HG03066 (cell line): ENCODE measurements at regions not wholly inside any gene's neighbourhood (a gene's known extent, or its start where the extent isn't known, plus 50 kb on each side); places are given as distances from the start of the nearest gene placed in this dataset.
"Not testable (repeated sequence)": the region's sequence is repeated elsewhere in the genome, so short reads cannot be mapped to it uniquely, and the experiment has no call there.

Experiments
- ATAC-seq: cut with Tn5 transposase; IDR thresholded peaks from one replicate; pipeline ENCODE4 v1.9.1; 2021; ENCODE audit warnings: low read depth; ENCODE audit not compliant: unreplicated experiment

DNA sequence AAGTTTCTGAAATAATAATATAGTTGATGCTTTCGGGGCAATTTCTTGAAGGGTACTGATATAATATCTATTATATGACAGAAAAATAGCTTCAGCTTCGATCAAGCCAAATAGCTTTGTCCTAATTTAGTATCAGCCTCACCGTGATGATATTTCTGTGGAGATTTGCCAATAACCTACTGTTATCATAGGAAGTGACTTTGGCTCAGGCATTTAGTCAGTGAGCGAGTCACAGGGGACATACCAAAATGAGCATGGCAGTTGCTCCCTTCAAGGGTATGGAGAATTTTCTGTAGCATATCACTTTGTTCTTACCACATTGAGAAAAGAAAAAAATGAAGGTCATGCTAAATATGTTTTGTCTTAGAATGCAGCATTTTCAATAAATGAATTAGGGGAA, 767.6 kb upstream of the SLITRK1 start:
- ATAC-seq: no peak

DNA sequence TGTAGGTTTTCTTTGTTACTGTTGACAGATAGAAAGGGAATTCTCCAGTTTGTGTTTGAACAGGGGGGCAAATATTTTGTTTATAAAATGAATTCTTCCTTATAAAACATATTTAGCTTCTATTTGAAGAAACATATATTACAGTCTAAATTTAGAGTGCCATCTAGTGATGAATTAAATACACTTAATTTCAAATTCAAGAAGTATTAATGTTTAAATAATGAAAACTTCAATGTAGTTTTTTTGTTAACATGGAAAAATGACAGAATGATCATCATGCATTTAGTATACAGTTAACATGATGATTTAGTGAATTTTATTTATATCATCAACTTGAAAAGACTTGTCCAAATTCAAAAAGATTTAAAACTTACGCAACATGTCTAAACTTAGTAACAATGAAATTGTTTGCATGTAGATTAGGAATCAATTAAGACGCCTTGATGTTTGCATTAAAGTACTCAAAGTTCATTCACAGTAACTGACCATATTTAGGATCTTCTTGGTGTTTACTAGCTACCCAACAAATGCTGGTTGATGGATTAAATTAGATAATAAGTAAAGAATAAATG, 765.9 kb upstream of the SLITRK1 start:
- ATAC-seq: no peak

GRCh38 chr13:84646957-84647356, 764.7 kb upstream of the SLITRK1 start:
- no peak for ATAC-seq

GRCh38 chr13:84645196-84646012, 763.1 kb upstream of the SLITRK1 start:
- no peak for ATAC-seq

DNA sequence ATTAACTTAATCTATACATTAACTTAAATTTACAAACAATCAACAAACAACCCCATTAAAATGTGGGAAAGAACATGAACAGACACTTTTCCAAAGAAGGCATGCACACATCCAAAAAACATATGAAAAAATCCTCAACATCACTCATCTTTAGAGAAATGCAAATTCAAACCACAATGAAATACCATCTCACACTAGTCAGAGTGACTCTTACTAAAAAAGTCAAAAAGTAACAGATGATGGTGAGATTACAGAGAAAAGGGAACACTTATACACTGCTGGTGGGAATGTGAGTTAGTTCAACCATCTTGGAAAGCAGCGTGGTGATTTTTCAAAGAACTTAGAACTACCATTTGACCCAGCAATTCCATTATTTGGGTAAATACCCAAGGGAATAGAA, 759.2 kb upstream of the SLITRK1 start:
- no peak for ATAC-seq

DNA sequence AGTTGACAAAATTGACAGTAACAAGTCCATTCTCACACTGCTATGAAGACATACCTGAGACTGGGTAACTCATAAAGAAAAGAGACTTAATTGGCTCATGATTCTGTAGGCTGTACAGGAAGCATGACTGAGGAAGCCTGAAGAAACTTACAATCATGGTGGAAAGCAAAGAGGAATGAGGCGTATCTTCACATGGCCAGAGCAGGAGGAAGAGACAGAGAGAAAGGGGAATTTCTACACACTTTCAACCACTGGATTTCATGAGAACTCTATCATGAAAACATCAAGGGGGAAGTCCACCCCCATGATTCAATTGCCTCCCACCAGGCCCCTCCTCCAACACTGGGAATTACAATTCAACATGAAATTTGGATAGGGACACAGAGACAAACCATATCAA, 758.4 kb upstream of the SLITRK1 start:
- ATAC-seq: no peak

DNA sequence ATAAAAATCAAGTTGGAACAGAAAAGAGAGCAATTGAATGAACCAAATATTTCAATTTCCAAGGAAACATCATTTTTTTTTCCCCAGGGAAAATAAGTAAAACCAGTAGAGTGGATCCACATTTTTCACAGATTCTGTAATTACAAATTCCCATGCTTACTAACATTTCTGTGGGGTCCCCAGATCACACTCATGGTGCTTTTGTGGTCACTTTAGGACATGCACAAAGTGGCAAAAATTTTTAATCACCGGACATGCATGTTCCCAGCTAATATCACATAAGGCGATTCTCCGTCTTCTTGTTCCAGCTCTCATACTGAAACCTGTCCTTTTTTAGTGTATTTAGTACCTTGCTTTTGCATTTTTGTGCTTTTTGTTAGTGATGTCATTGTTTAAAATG, 748.2 kb upstream of the SLITRK1 start:
- ATAC-seq: no peak

GRCh38 chr13:84616864-84617263, 734.6 kb upstream of the SLITRK1 start:
- no peak for ATAC-seq

GRCh38 chr13:84609716-84610115, 727.4 kb upstream of the SLITRK1 start:
- ATAC-seq: no peak

- ATAC-seq: no peak
Measured at GRCh38 chr13:84607261-84608013, 725.2 kb upstream of the SLITRK1 start.

GRCh38 chr13:84606616-84607015, 724.3 kb upstream of the SLITRK1 start:
- ATAC-seq: no peak

GRCh38 chr13:84605927-84606326, 723.7 kb upstream of the SLITRK1 start:
- no peak for ATAC-seq

DNA sequence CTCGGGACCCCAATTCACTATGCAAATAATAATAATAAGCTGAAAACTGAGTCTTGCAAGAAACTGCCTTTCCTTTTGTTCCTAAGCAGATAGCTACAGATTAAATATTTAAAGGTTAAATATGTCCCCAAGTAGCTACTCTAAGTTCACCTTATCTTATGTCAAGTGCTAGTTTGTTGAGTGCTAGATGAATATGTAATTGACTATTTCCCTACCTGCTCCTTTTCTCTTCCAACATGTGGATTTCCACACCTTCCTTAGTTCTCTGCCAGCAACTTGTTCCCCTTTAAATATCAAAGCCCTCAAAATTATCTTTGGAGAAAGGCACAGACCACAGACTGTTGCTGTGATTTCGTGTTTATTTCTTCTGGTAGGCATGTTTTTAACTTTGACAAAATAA, 709.2 kb upstream of the SLITRK1 start:
- ATAC-seq: no peak

DNA sequence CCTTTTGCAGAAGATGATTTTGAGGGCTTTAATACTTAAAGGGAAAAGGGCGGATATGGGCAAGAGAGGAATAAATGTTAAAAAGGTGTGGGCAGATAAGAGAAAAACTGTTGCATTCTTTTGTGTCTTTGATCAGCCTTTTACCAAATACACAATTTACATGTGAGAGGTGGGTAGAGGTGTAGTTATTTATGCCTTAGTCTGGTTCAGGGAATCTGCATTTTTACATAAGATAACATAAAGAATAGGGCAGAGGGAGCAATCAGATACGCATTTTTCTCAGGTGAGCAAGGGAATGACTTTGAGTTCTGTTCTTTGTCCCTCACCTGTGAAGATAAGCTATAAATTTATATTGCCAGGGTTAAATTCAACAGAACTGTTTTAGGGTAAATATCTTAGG, 708.4 kb upstream of the SLITRK1 start:
- no peak for ATAC-seq

DNA sequence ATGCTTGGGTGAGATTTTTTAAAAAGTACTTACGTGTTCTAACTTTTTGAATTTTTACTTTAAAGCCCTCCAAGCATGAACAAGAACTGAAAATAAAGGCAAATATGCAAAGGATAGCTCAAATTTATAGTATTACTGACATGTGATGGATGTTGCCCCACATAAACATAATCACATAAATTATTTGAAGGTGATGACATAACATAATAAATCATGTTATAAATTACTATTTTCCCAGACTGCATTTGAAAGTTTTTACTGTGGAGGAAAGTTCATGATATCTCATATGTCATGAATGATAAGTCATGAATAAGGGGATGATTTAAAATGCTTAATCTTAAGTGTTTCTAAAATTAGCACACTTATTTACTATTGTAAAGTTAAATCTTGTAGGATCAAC, 705.7 kb upstream of the SLITRK1 start:
- ATAC-seq: no peak

DNA sequence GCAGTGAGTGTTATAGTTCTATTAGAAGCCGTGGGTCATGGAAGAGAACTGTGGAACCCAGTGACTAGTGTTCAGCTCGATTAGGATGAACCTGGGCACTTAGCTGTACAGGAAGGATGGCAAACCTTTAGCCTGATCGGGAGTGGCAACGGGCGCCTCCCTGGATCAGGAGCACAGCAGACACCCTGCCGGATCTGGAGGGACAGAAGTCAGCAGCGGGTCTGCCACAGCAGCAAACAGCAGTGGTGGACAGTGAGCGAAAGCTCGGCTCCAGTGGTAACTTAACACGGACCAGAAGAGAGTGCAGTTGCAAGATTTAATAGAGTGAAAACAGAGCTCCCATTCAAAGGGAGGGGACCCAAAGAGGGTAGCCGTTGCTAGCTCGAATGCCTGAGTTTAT, 697.6 kb upstream of the SLITRK1 start:
- not testable (repeated sequence) for ATAC-seq

DNA sequence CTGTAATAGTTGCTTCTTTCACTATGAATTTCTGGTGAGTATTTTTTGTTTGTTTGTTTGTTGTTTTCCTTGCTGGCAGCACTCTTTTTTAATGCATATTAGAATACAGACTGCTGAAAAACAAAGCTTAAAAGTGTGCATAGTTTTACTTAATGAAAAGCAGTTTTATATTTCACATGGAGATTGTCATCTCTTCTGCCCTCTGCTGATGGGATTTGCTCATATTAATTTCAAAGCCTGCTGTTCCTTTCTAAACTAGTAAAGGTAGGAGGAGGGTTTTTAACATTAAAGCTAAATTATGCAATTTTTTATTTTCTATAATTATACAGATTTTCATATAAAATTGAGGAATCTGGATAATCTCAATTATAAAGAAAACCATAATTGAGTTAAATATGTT, 692.6 kb upstream of the SLITRK1 start:
- ATAC-seq: no peak

DNA sequence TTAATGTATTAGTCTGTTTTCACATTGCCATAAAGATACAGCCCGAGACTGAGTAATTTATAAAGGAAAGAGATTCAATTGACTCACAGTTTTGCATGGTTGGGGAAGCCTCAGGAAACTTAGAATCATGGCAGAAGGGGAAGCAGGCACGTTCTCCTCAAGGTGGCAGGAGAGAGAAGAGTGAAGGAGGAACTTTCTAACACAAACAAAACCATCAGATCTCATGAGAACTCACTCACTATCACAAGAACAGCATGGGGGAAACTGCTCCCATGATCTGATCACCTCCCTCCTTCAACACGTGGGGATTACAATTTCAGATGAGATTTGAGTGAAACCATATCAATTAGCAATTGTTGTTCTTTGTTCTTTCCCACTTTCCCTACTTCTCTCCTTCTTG, 689.0 kb upstream of the SLITRK1 start:
- ATAC-seq: no peak

DNA sequence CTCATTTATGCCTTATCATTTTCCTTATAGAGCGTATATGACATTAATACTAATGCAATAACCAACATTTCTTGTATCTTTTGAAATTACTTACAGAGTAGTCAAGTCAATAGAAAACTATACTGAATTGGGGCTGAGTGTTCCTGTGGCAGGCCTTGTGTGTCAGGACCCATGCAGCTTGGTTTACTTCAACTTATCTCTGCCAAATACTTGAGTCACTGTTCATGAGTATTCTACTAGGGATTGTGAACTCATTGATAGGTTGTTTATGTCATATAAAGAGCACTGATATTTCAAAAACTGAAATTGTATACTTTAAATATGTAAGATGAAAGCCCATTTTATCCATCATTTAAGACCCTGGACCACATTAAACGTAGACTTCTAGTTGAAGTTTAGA, 688.6 kb upstream of the SLITRK1 start:
- no peak for ATAC-seq

DNA sequence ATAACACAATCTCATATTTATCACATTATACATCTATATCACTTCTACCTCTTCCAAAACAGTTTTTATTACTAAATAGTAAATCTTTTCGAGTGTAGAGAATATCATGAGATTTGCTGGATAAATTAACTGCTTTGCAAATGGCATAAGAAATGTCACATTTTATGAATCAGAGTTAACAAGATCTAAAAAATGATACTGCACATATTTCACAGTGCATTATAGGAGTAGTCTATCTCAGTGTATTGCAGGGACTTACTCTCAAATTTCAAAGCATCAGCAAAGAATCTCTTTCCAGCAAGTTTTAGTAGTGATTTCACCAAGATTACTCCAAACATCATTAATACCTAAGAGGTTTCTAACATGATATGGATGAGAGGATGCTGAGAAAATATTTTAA, 687.1 kb upstream of the SLITRK1 start:
- ATAC-seq: no peak

GRCh38 chr13:84567848-84568247, 685.6 kb upstream of the SLITRK1 start:
- no peak for ATAC-seq

GRCh38 chr13:84566780-84567179, 684.5 kb upstream of the SLITRK1 start:
- ATAC-seq: no peak
